Umbilical cord (tissue), 1 donor: ENCODE measurements at regions not wholly inside any gene's neighbourhood (a gene's known extent, or its start where the extent isn't known, plus 50 kb on each side); places are given as distances from the start of the nearest gene placed in this dataset.
"Not testable (repeated sequence)": the region's sequence is repeated elsewhere in the genome, so short reads cannot be mapped to it uniquely, and the experiment has no call there.

Source experiments
- DNase-seq: peaks from one replicate; pipeline ENCODE4 v3.0.0-alpha.2; 2015; ENCODE audit warnings: low spot score

GRCh38 chr4:173766171-173766600 lies 236.2 kb upstream of the HAND2 start:
- DNase-seq = no peak

GRCh38 chr4:173765751-173766150 lies 235.7 kb upstream of the HAND2 start:
- no peak for DNase-seq

GRCh38 chr4:173763389-173763788 lies 233.4 kb upstream of the HAND2 start:
- no peak for DNase-seq

- no peak for DNase-seq
Observed at GRCh38 chr4:173761938-173762337, 231.9 kb upstream of the HAND2 start.

- DNase-seq = no peak
Observed at GRCh38 chr4:173761236-173761635, 231.2 kb upstream of the HAND2 start.

- DNase-seq = no peak
Observed at GRCh38 chr4:173758132-173758531, 228.1 kb upstream of the HAND2 start.

- no peak for DNase-seq
Observed at GRCh38 chr4:173753408-173753807, 223.4 kb upstream of the HAND2 start.

GRCh38 chr4:173752610-173753230 lies 222.7 kb upstream of the HAND2 start:
- DNase-seq = no peak

GRCh38 chr4:173748353-173748752 lies 218.3 kb upstream of the HAND2 start:
- DNase-seq = peak; percentile 67

- no peak for DNase-seq
Observed at GRCh38 chr4:173747537-173748257, 217.7 kb upstream of the HAND2 start.

GRCh38 chr4:173746424-173746823 lies 216.4 kb upstream of the HAND2 start:
- peak; percentile 19 for DNase-seq

GRCh38 chr4:173745765-173746164 lies 215.7 kb upstream of the HAND2 start:
- DNase-seq = peak; percentile 40

GRCh38 chr4:173736840-173737239 lies 206.8 kb upstream of the HAND2 start:
- DNase-seq = no peak

- no peak for DNase-seq
Observed at GRCh38 chr4:173735585-173735984, 205.6 kb upstream of the HAND2 start.

- no peak for DNase-seq
Observed at GRCh38 chr4:173735049-173735448, 205.0 kb upstream of the HAND2 start.

GRCh38 chr4:173731257-173731656 lies 201.2 kb upstream of the HAND2 start:
- no peak for DNase-seq

- no peak for DNase-seq
Observed at GRCh38 chr4:173722075-173722474, 192.0 kb upstream of the HAND2 start.

- DNase-seq = not testable (repeated sequence)
Observed at GRCh38 chr4:173718504-173718903, 188.5 kb upstream of the HAND2 start.

- no peak for DNase-seq
Observed at GRCh38 chr4:173717581-173717980, 187.6 kb upstream of the HAND2 start.

- DNase-seq = no peak
Observed at GRCh38 chr4:173714456-173714855, 184.4 kb upstream of the HAND2 start.

- DNase-seq = no peak
Observed at GRCh38 chr4:173713026-173713425, 183.0 kb upstream of the HAND2 start.

- DNase-seq = peak; percentile 10
Observed at GRCh38 chr4:173707658-173708419, 177.8 kb upstream of the HAND2 start.

- DNase-seq = peak; percentile 77
Observed at GRCh38 chr4:173704201-173704600, 174.2 kb upstream of the HAND2 start.
